ENCODE measurements at regions not wholly inside any gene's neighbourhood (a gene's known extent, or its start where the extent isn't known, plus 50 kb on each side); places are given as distances from the start of the nearest gene placed in this dataset.

- Histone ChIP-seq H2AFZ (ENCODE audit: low read length) (no peak overlapping the region), H3K4me3 (ENCODE audit: low read depth, low read length, poor library complexity, severe bottlenecking) (no peak overlapping the region), H3K27ac (ENCODE audit: low read depth, low read length, poor library complexity, severe bottlenecking) (no peak overlapping the region), H4K20me1 (ENCODE audit: insufficient read depth, low read length) (no peaks in the 10 kb centered on the region), H3K4me1 (ENCODE audit: insufficient read depth, low read length, poor library complexity, severe bottlenecking) (no peaks in the 10 kb centered on the region), H3K9me3 (ENCODE audit: low read length) (no peaks in the 10 kb centered on the region), H3K4me2 (ENCODE audit: low read length) (no peak overlapping the region), H3K79me2 (ENCODE audit: insufficient read depth, low read depth, low read length) (no peaks in the 10 kb centered on the region), H3K9me2 (ENCODE audit: insufficient read depth, low read length) (no peaks in the 10 kb centered on the region), H3K36me3 (ENCODE audit: insufficient read depth, low read length) (no peaks in the 10 kb centered on the region)
- DNase-seq (ENCODE audit: low spot score), result no peak
- ChIA-PET POLR2A (interaction anchor here (0.6 to 1.1 kb wide), 4 partner anchors 9 to 946 kb away, joined by 3 read pairs; no protein-coding TSS in a partner anchor), CTCF (ENCODE audit: unreplicated experiment) (no interaction called here)
- TF ChIP-seq EZH2phosphoT487 (IDR thresholded peaks at IDR 0.05; ENCODE audit: borderline replicate concordance, low read depth, low read length), result no peak
- no TSS peak for BruUV-seq (replicated peaks)
- intact Hi-C loops (cut with micrococcal nuclease; ENCODE audit: unreplicated experiment), result no loop called here
These were observed 212.4 kb upstream of the PACRGL start for GRCh38 chr4:20487852-20488251.

GRCh38 chr4:20490734-20491133, 209.5 kb upstream of the PACRGL start:
- Histone ChIP-seq H3K36me3 (ENCODE audit: insufficient read depth, low read length) (no peaks in the 10 kb centered on the region), H3K4me2 (ENCODE audit: low read length) (no peak overlapping the region), H4K20me1 (ENCODE audit: insufficient read depth, low read length) (no peaks in the 10 kb centered on the region), H3K9me3 (ENCODE audit: low read length) (no peaks in the 10 kb centered on the region), H3K4me1 (ENCODE audit: insufficient read depth, low read length, poor library complexity, severe bottlenecking) (no peaks in the 10 kb centered on the region), H3K79me2 (ENCODE audit: insufficient read depth, low read depth, low read length) (no peaks in the 10 kb centered on the region), H3K27ac (ENCODE audit: low read depth, low read length, poor library complexity, severe bottlenecking) (no peak overlapping the region), H3K4me3 (ENCODE audit: low read depth, low read length, poor library complexity, severe bottlenecking) (no peak overlapping the region), H2AFZ (ENCODE audit: low read length) (no peak overlapping the region), H3K9me2 (ENCODE audit: insufficient read depth, low read length) (no peaks in the 10 kb centered on the region)
- intact Hi-C loops (cut with micrococcal nuclease; ENCODE audit: unreplicated experiment), result no loop called here
- ChIA-PET POLR2A (interaction anchor here (0.7 to 1.7 kb wide), 2 partner anchors 35 to 38 kb away, joined by 3 to 4 read pairs; no protein-coding TSS in a partner anchor), CTCF (ENCODE audit: unreplicated experiment) (no interaction called here)
- DNase-seq (ENCODE audit: low spot score), result no peak
- no TSS peak for BruUV-seq (replicated peaks)
- TF ChIP-seq CTCF (conservative IDR thresholded peaks at IDR 0.05; ENCODE audit: low read length), result no peak
- TF ChIP-seq EZH2phosphoT487 (IDR thresholded peaks at IDR 0.05; ENCODE audit: borderline replicate concordance, low read depth, low read length), result no peak

- Histone ChIP-seq H3K9me3 (ENCODE audit: low read length) (no peaks in the 10 kb centered on the region), H4K20me1 (ENCODE audit: insufficient read depth, low read length) (no peaks in the 10 kb centered on the region), H3K27ac (ENCODE audit: low read depth, low read length, poor library complexity, severe bottlenecking) (no peak overlapping the region), H3K79me2 (ENCODE audit: insufficient read depth, low read depth, low read length) (no peaks in the 10 kb centered on the region), H2AFZ (ENCODE audit: low read length) (no peak overlapping the region), H3K4me2 (ENCODE audit: low read length) (no peak overlapping the region), H3K9me2 (ENCODE audit: insufficient read depth, low read length) (no peaks in the 10 kb centered on the region), H3K4me3 (ENCODE audit: low read depth, low read length, poor library complexity, severe bottlenecking) (no peak overlapping the region), H3K36me3 (ENCODE audit: insufficient read depth, low read length) (no peaks in the 10 kb centered on the region), H3K4me1 (ENCODE audit: insufficient read depth, low read length, poor library complexity, severe bottlenecking) (no peaks in the 10 kb centered on the region)
- CTCF ChIA-PET (ENCODE audit: unreplicated experiment), result no interaction called here
- intact Hi-C loops (cut with micrococcal nuclease; ENCODE audit: unreplicated experiment), result no loop called here
- BruUV-seq (replicated peaks), result no TSS peak
- TF ChIP-seq CTCF (conservative IDR thresholded peaks at IDR 0.05; ENCODE audit: low read length) (no peak), EZH2phosphoT487 (IDR thresholded peaks at IDR 0.05; ENCODE audit: borderline replicate concordance, low read depth, low read length) (no peak)
- POLR2A ChIA-PET, result no interaction called here
- no peak for DNase-seq (ENCODE audit: low spot score)
These were observed 206.4 kb upstream of the PACRGL start for GRCh38 chr4:20493761-20494353.

All from OCI-LY7 (cell line).